Right lobe of liver (tissue), 6 donors: ENCODE measurements at regions not wholly inside any gene's neighbourhood (a gene's known extent, or its start where the extent isn't known, plus 50 kb on each side); places are given as distances from the start of the nearest gene placed in this dataset.
A peak's percentile ranks its signal among the peaks of the same experiment; 100 is the strongest.

Source experiments
- ATAC-seq, 4 donors: fragments of 200-7000 bp; cut with Tn5 transposase; one replicate each; pipeline ENCODE4 v1.9.1; 2020; ENCODE audit warnings: mild to moderate bottlenecking in 4 of 4, moderate library complexity in 4 of 4
- DNase-seq, 3 donors: peaks; one replicate each; pipeline ENCODE4 v3.0.0-alpha.2; 2020
- H3K27ac ChIP-seq, 3 donors: fragments of 200-600 bp; one replicate each; pipeline ENCODE4 v1.8.0; 2022
- H3K27me3 ChIP-seq, 2 donors: fragments of 200-600 bp; one replicate each; pipeline ENCODE4 v1.8.0; 2022
- H3K36me3 ChIP-seq, 4 donors: fragments of 200-600 bp; sonication (generic) in 1 of 4; one replicate each; pipeline versions ENCODE4 v1.5.1 to v1.8.0; 2017 to 2022; ENCODE audit warnings: control low read depth in 1 of 4
- H3K4me1 ChIP-seq, 4 donors: fragments of 200-600 bp; sonication (generic) in 1 of 4; one replicate each; pipeline versions ENCODE4 v1.5.1 to v1.8.0; 2017 to 2022; ENCODE audit warnings: control low read depth in 1 of 4
- H3K4me3 ChIP-seq, 3 donors: fragments of 200-600 bp; one replicate each; pipeline ENCODE4 v1.8.0; 2022
- H3K9me3 ChIP-seq, 4 donors: fragments of 200-600 bp; sonication (generic) in 1 of 4; one replicate each; pipeline versions ENCODE4 v1.5.1 to v1.8.0; 2017 to 2022; ENCODE audit warnings: control low read depth in 1 of 4
- POLR2A ChIP-seq: fragments of 450-650 bp; IDR thresholded peaks from one replicate; pipeline ENCODE4 v1.6.1; 2017; ENCODE audit warnings: antibody characterized with exemption, mild to moderate bottlenecking
- WGBS: methylation state at CpG from one replicate; pipeline ENCODE4 v1.1.6; 2018; ENCODE audit warnings: low coverage, low lambda C conversion rate; ENCODE audit not compliant: insufficient coverage; ENCODE audit errors: missing lambda C conversion rate; 5-methylcytosine and 5-hydroxymethylcytosine counted together
- intact Hi-C, 2 donors: fragments of 100-400 bp; cut with DNase I; formaldehyde crosslinking; loops; one replicate each; pipeline versions ENCODE4 v1.11.2 to v1.14.1; 2022
- TF ChIP-seq, protein P1 (sequence below), 4 donors: fragments of 200-600 bp in 3 of 4; fragments of 450-650 bp in 1 of 4; IDR thresholded peaks; one replicate each; pipeline versions ENCODE4 v1.5.1 to v1.8.0; 2016 to 2022; ENCODE audit warnings: antibody characterized with exemption in 4 of 4, mild to moderate bottlenecking in 2 of 4
- donor health status: DM: no; HTN: yes; CAD: no.
- donor health status: DM: no; HTN: no; CAD: no.
- donor health status: DM: no; HTN: no; CAD: no.
- donor health status: DM: no; HTN: yes; CAD: no.
- donor health status: DM: no; HTN: yes; CAD: no.

DNA sequence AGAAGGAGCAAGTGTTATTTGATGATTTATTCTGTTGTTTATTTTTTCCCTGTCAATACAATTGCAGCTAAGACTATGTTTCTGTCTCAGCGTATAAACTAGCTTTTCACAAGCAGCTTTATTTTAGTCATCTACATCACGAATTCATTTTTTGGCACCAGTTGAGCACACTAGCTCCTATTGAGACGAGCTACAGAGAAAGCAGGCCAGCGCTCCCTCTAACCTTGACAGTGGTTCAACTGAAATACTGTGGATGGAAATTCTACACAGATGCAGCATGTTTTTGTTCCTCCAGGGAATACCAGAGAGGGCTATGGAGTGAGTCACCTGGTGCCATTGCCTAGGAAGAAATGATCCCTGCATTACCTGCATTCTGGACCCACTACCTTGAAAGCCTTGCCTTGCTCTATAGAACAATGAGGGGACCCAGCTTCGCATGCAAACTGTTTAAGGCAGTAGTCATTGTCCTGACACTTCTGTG, 108.2 kb upstream of the ARHGAP42 start:
- Histone ChIP-seq H3K4me3 (no peak overlapping the region), H3K27me3 (no peaks in the 10 kb centered on the region), H3K36me3 (no peaks in the 10 kb centered on the region), H3K9me3 (no peaks in the 10 kb centered on the region), H3K4me1 (peaks cover 0 to 23% (median 3%) of the 10 kb centered on the region in 4 donors), H3K27ac (no peak overlapping the region)
- WGBS = 84% methylated on average over 5 of the region's 5 CpGs
- ATAC-seq = no peak
- TF ChIP-seq, protein P1, sequence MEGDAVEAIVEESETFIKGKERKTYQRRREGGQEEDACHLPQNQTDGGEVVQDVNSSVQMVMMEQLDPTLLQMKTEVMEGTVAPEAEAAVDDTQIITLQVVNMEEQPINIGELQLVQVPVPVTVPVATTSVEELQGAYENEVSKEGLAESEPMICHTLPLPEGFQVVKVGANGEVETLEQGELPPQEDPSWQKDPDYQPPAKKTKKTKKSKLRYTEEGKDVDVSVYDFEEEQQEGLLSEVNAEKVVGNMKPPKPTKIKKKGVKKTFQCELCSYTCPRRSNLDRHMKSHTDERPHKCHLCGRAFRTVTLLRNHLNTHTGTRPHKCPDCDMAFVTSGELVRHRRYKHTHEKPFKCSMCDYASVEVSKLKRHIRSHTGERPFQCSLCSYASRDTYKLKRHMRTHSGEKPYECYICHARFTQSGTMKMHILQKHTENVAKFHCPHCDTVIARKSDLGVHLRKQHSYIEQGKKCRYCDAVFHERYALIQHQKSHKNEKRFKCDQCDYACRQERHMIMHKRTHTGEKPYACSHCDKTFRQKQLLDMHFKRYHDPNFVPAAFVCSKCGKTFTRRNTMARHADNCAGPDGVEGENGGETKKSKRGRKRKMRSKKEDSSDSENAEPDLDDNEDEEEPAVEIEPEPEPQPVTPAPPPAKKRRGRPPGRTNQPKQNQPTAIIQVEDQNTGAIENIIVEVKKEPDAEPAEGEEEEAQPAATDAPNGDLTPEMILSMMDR (IDR thresholded peaks at IDR 0.05) = no peak
- no peak for TF ChIP-seq POLR2A
- intact Hi-C loops = no loop called here
- DNase-seq = no peak

DNA sequence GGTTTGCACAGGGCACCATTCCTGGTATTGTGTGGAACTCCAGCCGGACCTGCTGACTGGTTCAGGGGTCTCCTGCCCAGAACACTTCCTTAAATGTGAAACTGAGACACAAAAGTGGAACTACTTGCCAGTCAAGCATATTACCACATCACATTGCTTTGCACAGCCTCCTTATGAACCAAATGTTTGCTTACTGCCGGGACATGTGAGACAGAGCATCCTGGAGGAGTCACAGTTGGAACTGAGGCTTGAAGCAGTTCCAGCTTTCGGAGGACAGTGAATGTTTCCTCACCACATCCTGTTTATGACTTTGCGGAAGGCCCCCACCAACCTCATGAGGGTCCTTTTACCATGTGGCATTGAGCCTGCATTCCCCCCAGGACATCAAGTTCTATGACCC, 105.8 kb upstream of the ARHGAP42 start:
- H3K4me3 ChIP-seq = no peak overlapping the region
- WGBS = 35% methylated on average over 2 of the region's 4 CpGs
- TF ChIP-seq, protein P1 (IDR thresholded peaks at IDR 0.05) = no peak
- no peak for TF ChIP-seq POLR2A
- no peaks in the 10 kb centered on the region for H3K27me3 ChIP-seq
- intact Hi-C loops = no loop called here
- no peaks in the 10 kb centered on the region for H3K36me3 ChIP-seq
- DNase-seq (no peak), ATAC-seq (peak; percentile 23 to 53 (median 38))
- H3K9me3 ChIP-seq = no peaks in the 10 kb centered on the region
- H3K4me1 ChIP-seq = peaks cover 0 to 23% (median 7%) of the 10 kb centered on the region in 4 donors
- H3K27ac ChIP-seq = no peak overlapping the region

DNA sequence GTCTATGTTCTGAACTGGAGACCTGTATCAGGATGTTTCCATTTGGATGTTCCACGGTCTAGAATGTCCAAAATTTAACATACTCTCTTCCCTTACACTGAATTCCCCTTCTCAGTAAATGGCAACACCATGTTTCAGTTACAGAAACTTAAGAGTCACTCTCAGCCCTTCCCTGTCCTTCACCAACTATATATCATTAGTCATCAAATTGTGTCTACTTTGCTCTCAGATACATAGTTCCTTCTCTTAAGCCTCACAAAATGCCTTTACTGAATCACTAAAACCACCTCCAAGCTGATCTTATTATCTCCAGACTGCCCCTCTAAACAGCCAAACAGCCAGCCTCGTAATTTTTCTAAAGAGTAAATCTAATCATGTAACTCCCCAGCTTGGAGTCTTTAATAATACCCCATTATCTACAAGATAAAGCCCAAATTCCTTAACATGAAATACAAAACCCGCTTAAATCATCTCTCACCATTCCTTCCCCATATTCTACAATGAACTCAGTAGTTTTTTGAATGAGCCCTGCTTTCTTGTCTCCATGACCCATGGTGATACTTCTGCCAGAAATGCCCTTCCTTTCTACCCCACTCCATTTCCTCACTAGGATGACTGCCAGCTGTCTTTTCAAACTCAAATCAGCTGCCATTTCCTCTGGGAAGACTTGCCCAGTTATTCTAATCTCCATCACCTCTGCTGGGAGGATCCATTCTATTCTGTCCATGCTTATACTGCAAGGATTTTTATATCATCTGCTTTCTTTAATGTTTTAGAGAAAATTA, 102.7 kb upstream of the ARHGAP42 start:
- intact Hi-C loops = no loop called here

DNA sequence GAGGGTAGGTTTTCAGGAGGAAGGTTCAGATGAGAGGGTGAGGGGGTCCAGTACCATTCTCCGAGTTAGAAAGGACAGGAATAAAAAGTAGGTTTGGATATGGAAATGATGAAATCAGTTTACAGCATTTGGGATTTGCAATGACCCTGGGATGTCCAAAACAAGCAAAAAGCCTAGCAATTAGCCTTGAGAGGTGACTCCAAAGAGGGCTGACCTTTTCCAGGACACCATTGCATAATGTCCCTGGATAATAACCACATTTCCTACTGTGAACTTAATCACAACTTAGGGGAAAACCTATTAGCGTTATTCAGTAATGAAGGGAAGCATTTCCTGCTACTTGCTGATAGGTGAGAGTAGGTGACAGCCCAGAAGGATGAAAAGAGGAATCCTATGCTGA, 101.4 kb upstream of the ARHGAP42 start:
- H3K27me3 ChIP-seq = no peaks in the 10 kb centered on the region
- no peaks in the 10 kb centered on the region for H3K9me3 ChIP-seq
- 15% methylated on average over 2 of the region's 2 CpGs for WGBS
- H3K36me3 ChIP-seq = no peaks in the 10 kb centered on the region
- peaks cover 0 to 23% (median 7%) of the 10 kb centered on the region in 4 donors for H3K4me1 ChIP-seq
- DNase-seq (peak in 1 of 3 donors; percentile 58), ATAC-seq (peak; percentile 91 to 98 (median 92))
- intact Hi-C loops = no loop called here
- H3K4me3 ChIP-seq = no peak overlapping the region
- no peak for TF ChIP-seq POLR2A
- H3K27ac ChIP-seq = peak overlapping the region in 2 of 3 donors; percentile 30 to 34

More for the DNA sequence above, 102.7 kb upstream of the ARHGAP42 start:
- no peak for ATAC-seq
- WGBS = 63% methylated on average over 3 of the region's 3 CpGs
- Histone ChIP-seq H3K4me1 (peaks cover 0 to 23% (median 7%) of the 10 kb centered on the region in 4 donors), H3K36me3 (no peaks in the 10 kb centered on the region), H3K4me3 (no peak overlapping the region), H3K27ac (no peak overlapping the region), H3K27me3 (no peaks in the 10 kb centered on the region), H3K9me3 (no peaks in the 10 kb centered on the region)
- no peak for DNase-seq
- TF ChIP-seq, protein P1 (IDR thresholded peaks at IDR 0.05) = no peak
- TF ChIP-seq POLR2A = no peak

DNA sequence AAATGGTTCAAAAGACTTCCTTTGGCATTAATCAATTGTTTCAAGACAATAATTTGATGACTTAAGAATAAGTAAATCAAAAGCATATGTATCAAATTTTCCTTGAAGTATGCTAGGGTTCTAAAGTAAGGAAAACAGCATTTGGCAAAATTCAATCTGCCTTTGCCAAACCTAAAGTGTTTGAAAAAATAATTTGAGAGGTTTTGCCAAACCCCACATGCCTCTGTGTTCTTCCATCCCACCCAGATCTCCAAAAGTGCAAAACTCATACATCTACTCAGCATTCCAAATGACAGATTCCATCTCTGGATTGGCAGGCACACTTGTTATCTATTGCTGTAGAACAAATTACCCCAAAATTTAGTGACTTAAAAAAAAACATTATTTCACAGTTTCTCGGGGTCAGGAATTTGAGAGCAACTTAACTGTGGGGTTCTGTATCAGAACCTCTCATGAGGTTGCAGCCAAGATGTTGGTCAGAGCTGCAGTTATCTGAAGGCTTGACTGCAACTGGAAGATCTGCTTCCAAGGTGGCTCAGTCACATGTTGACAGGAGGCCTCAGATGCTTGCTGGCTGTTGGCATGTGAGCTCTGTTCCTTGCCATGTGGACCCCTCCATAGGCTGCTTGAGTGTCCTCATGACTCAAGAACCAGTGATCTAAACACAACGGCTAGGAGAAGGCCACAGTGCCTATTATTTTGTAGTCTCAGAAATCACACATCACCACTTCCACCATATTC, 100.6 kb upstream of the ARHGAP42 start:
- intact Hi-C loops = no loop called here
- DNase-seq (no peak), ATAC-seq (no peak)
- Histone ChIP-seq H3K4me1 (peaks cover 0 to 17% (median 7%) of the 10 kb centered on the region in 4 donors), H3K27me3 (no peaks in the 10 kb centered on the region), H3K27ac (no peak overlapping the region), H3K36me3 (no peaks in the 10 kb centered on the region), H3K4me3 (no peak overlapping the region), H3K9me3 (no peaks in the 10 kb centered on the region)
- 81% methylated on average over 2 of the region's 2 CpGs for WGBS
- TF ChIP-seq POLR2A = no peak
- TF ChIP-seq, protein P1 (IDR thresholded peaks at IDR 0.05) = no peak
